ENCODE measurements at regions not wholly inside any gene's neighbourhood (a gene's known extent, or its start where the extent isn't known, plus 50 kb on each side); places are given as distances from the start of the nearest gene placed in this dataset.

DNA sequence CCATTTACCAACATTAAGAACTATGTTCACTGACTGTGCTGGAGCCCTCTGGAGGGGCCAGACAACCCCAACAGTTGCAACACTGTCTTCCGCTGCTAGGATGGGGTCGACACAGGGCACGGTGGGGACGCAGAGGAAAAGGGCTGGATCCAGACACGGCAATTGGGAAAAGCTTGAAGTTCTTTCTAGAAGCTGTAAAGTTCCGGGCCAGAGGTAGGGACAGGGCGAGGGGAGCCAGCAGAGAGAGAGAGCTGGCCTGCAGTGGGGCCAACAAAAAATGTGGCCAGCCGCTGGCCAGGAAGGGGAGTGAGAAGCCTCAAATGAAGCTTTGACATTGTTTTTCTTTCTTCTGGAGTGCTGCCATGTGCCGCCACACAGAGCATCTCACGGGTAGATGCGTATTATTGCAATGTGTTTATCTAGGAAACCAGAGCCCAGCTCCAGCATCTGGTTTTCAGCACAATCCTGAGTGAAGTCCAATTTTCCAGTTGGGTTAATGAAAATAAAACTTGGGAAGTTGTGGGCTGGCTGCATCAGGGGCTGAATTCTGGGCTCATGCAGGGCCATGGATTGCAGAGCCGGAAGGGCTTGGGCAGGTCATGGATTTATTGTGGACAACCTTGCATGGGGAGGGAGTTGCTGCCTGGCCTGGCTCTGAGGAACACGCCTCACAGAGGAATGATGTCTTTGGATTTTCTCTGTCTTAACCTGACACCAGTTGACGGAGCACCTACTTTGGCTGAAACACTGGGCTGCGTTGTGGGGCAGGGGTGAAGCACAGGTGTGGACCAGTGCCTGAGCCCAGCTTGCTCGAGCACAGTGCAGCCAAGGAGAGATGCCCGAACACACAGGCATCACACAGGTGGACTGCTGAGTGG, 67.6 kb upstream of the AMPD3 start (continued):
- TF ChIP-seq, protein P1, sequence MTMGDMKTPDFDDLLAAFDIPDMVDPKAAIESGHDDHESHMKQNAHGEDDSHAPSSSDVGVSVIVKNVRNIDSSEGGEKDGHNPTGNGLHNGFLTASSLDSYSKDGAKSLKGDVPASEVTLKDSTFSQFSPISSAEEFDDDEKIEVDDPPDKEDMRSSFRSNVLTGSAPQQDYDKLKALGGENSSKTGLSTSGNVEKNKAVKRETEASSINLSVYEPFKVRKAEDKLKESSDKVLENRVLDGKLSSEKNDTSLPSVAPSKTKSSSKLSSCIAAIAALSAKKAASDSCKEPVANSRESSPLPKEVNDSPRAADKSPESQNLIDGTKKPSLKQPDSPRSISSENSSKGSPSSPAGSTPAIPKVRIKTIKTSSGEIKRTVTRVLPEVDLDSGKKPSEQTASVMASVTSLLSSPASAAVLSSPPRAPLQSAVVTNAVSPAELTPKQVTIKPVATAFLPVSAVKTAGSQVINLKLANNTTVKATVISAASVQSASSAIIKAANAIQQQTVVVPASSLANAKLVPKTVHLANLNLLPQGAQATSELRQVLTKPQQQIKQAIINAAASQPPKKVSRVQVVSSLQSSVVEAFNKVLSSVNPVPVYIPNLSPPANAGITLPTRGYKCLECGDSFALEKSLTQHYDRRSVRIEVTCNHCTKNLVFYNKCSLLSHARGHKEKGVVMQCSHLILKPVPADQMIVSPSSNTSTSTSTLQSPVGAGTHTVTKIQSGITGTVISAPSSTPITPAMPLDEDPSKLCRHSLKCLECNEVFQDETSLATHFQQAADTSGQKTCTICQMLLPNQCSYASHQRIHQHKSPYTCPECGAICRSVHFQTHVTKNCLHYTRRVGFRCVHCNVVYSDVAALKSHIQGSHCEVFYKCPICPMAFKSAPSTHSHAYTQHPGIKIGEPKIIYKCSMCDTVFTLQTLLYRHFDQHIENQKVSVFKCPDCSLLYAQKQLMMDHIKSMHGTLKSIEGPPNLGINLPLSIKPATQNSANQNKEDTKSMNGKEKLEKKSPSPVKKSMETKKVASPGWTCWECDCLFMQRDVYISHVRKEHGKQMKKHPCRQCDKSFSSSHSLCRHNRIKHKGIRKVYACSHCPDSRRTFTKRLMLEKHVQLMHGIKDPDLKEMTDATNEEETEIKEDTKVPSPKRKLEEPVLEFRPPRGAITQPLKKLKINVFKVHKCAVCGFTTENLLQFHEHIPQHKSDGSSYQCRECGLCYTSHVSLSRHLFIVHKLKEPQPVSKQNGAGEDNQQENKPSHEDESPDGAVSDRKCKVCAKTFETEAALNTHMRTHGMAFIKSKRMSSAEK (CRISPR knock-in tag; IDR thresholded peaks at IDR 0.05; ENCODE audit: borderline replicate concordance) = no peak

DNA sequence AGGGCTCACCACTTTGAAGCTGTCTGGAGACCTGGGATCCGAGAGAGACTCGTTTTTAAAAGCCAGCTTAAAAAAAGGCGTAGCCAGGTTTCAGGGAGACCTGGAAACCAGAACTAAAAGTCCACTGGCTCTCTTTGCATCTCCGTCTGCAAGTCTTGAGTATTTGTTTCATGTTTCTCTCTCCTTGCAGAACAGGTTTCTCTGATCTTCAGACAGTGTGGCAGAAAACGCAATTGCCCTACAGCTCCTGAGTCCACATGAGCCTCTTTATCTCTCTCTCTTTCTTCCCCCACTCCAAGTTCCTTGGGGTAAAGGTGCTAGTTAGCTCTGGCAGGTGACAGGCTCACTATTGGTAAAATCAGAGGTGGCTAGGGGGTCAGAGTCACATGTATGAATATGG, 67.0 kb upstream of the AMPD3 start:
- H3K4me3 Mint-ChIP-seq = no peak overlapping the region
- peaks cover 24% of the 10 kb centered on the region for H3K9me3 Mint-ChIP-seq
- peaks cover 17% of the 10 kb centered on the region for H3K4me1 Mint-ChIP-seq
- H3K27ac Mint-ChIP-seq = no peak overlapping the region
- POLR2A ChIA-PET = no interaction called here
- CTCF ChIA-PET = no interaction called here
- ATAC-seq (no peak), DNase-seq (ENCODE audit: low spot score) (no peak)
- TF ChIP-seq GTF2I (CRISPR knock-in tag; conservative IDR thresholded peaks at IDR 0.05) (no peak), ETV6 (CRISPR knock-in tag; IDR thresholded peaks at IDR 0.05) (no peak), ZBTB21 (CRISPR knock-in tag; IDR thresholded peaks at IDR 0.05; ENCODE audit: borderline replicate concordance) (no peak), NR3C1 (CRISPR knock-in tag; conservative IDR thresholded peaks at IDR 0.05; ENCODE audit: low read depth) (no peak), SOX15 (CRISPR knock-in tag; IDR thresholded peaks at IDR 0.05) (no peak), ATF6 (CRISPR knock-in tag; IDR thresholded peaks at IDR 0.05) (no peak), TEAD4 (CRISPR knock-in tag; IDR thresholded peaks at IDR 0.05) (no peak), ZNF281 (CRISPR knock-in tag; IDR thresholded peaks at IDR 0.05) (no peak), ZNF232 (CRISPR knock-in tag; IDR thresholded peaks at IDR 0.05) (no peak), IRF1 (CRISPR knock-in tag; IDR thresholded peaks at IDR 0.05) (no peak), GABPB1 (CRISPR knock-in tag; IDR thresholded peaks at IDR 0.05) (no peak), FOXJ3 (CRISPR knock-in tag; IDR thresholded peaks at IDR 0.05; ENCODE audit: borderline replicate concordance) (no peak), ZNF423 (CRISPR knock-in tag; IDR thresholded peaks at IDR 0.05) (no peak), CREB1 (CRISPR knock-in tag; IDR thresholded peaks at IDR 0.05) (no peak), RORB (CRISPR knock-in tag; IDR thresholded peaks at IDR 0.05) (no peak), SP1 (CRISPR knock-in tag; conservative IDR thresholded peaks at IDR 0.05) (no peak)
- TF ChIP-seq, protein P1 (CRISPR knock-in tag; IDR thresholded peaks at IDR 0.05; ENCODE audit: borderline replicate concordance) = no peak
- no peaks in the 10 kb centered on the region for H3K27me3 Mint-ChIP-seq (ENCODE audit: low read depth)
- H3K36me3 Mint-ChIP-seq = peaks cover 10% of the 10 kb centered on the region
